ENCODE measurements at regions not wholly inside any gene's neighbourhood (a gene's known extent, or its start where the extent isn't known, plus 50 kb on each side); places are given as distances from the start of the nearest gene placed in this dataset.

DNA sequence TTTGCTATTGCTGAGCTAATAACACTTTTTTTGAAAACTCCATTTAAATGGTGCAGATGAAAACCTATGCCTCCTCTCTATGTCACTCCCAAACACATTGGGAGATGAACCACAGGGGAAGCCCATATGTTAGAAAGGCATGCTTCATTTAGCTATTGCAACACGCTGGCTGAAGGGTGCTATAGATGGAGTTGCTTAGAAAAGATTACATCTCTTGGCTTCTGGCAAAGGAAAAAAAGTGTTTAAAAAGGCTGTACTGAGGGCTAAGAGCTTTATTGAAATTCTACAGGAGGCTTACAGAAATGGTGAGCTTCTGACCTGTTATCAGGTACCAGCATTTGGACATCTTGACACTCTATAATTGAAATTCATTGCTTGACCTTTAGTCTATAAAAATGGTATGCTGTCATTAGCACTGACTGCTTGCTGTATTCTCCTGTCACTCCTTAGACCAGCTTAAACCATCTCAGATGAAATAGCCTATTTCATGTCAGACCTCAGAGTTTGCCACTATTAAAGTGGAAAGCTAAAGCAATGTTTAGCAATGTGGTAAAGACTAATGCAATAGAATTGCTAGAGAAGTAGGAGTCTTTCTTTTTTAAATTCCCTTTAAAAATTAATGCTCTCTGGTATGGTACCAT lies 503.9 kb downstream of the CDH11 start:
- Histone ChIP-seq H3K4me3 (ENCODE audit: low read length) (no peak overlapping the region), H3K9me3 (ENCODE audit: control insufficient read depth, insufficient read depth, low read length) (peaks cover 12% of the 10 kb centered on the region), H3K36me3 (ENCODE audit: control insufficient read depth, insufficient read depth, low read length) (no peaks in the 10 kb centered on the region), H3K27me3 (ENCODE audit: control insufficient read depth, insufficient read depth, low read length) (no peaks in the 10 kb centered on the region), H3K27ac (ENCODE audit: low read length) (no peak overlapping the region), H3K4me1 (ENCODE audit: control insufficient read depth, insufficient read depth, low read length) (no peaks in the 10 kb centered on the region)
- H3K9me3 Mint-ChIP-seq: peaks cover 22% of the 10 kb centered on the region in 2 donors
- no peaks in the 10 kb centered on the region for H3K4me1 Mint-ChIP-seq
- WGBS (ENCODE audit: insufficient coverage): 83% methylated on average over 1 of the region's 1 CpG
- H3K27me3 Mint-ChIP-seq (ENCODE audit: low read depth in 2 of 2): no peaks in the 10 kb centered on the region
- H3K4me3 Mint-ChIP-seq: no peak overlapping the region
- TF ChIP-seq CTCF (IDR thresholded peaks at IDR 0.05): no peak
- H3K36me3 Mint-ChIP-seq: no peaks in the 10 kb centered on the region
- intact Hi-C loops (cut with micrococcal nuclease): no loop called here
- no peak overlapping the region for H3K27ac Mint-ChIP-seq
- ATAC-seq: no peak
- DNase-seq: no peak

GRCh38 chr16:64615630-64616280 lies 506.1 kb downstream of the CDH11 start:
- H3K27me3 ChIP-seq (ENCODE audit: control insufficient read depth, insufficient read depth, low read length): no peaks in the 10 kb centered on the region
- no peaks in the 10 kb centered on the region for H3K36me3 ChIP-seq (ENCODE audit: control insufficient read depth, insufficient read depth, low read length)
- no peak for ATAC-seq
- no peaks in the 10 kb centered on the region for H3K4me1 ChIP-seq (ENCODE audit: control insufficient read depth, insufficient read depth, low read length)
- H3K27ac ChIP-seq (ENCODE audit: low read length): no peak overlapping the region
- H3K4me3 ChIP-seq (ENCODE audit: low read length): no peak overlapping the region
- H3K36me3 Mint-ChIP-seq: peaks cover 7% of the 10 kb centered on the region
- WGBS (ENCODE audit: insufficient coverage): 50% methylated on average over 6 of the region's 6 CpGs
- no peak for DNase-seq
- no peak for TF ChIP-seq CTCF (IDR thresholded peaks at IDR 0.05)
- H3K4me1 Mint-ChIP-seq: no peaks in the 10 kb centered on the region
- peaks cover 22 to 27% of the 10 kb centered on the region in 2 donors for H3K9me3 Mint-ChIP-seq
- intact Hi-C loops (cut with micrococcal nuclease): no loop called here
- no peaks in the 10 kb centered on the region for H3K27me3 Mint-ChIP-seq (ENCODE audit: low read depth in 2 of 2)
- no peak overlapping the region for H3K4me3 Mint-ChIP-seq
- H3K9me3 ChIP-seq (ENCODE audit: control insufficient read depth, insufficient read depth, low read length): peaks cover 12% of the 10 kb centered on the region
- no peak overlapping the region for H3K27ac Mint-ChIP-seq

GRCh38 chr16:64596196-64596595 lies 525.7 kb downstream of the CDH11 start:
- Mint-ChIP-seq H3K9me3 (peaks cover 4 to 6% of the 10 kb centered on the region in 2 donors), H3K36me3 (no peaks in the 10 kb centered on the region), H3K4me3 (no peak overlapping the region), H3K4me1 (no peaks in the 10 kb centered on the region), H3K27ac (no peak overlapping the region), H3K27me3 (ENCODE audit: low read depth in 2 of 2) (no peaks in the 10 kb centered on the region)
- no peak for TF ChIP-seq CTCF (IDR thresholded peaks at IDR 0.05)
- Histone ChIP-seq H3K4me3 (ENCODE audit: low read length) (no peak overlapping the region), H3K27ac (ENCODE audit: low read length) (no peak overlapping the region), H3K27me3 (ENCODE audit: control insufficient read depth, insufficient read depth, low read length) (no peaks in the 10 kb centered on the region), H3K4me1 (ENCODE audit: control insufficient read depth, insufficient read depth, low read length) (no peaks in the 10 kb centered on the region), H3K9me3 (ENCODE audit: control insufficient read depth, insufficient read depth, low read length) (no peaks in the 10 kb centered on the region), H3K36me3 (ENCODE audit: control insufficient read depth, insufficient read depth, low read length) (no peaks in the 10 kb centered on the region)
- ATAC-seq (no peak), DNase-seq (no peak)
- intact Hi-C loops (cut with micrococcal nuclease): no loop called here

DNA sequence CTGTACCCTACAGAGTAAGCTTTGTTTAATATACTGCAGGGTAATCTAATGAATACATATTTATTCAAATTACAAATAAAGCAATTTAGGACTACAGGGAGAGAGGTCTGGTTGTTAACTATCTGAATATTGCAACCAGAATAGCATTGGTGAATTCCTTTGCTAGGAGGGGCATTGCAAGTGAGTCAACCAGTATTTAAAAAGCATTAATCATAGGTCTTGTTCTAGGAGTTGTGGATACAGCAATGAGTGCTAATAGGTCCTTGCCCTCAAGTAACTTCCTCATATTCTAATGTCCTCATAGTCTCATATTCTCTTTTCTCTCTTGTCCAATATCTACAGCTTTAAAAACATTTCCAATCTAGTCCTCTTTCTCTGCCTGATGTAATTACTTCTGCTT lies 531.4 kb downstream of the CDH11 start:
- no peak for TF ChIP-seq CTCF (IDR thresholded peaks at IDR 0.05)
- no peak overlapping the region for H3K27ac ChIP-seq (ENCODE audit: low read length)
- H3K36me3 ChIP-seq (ENCODE audit: control insufficient read depth, insufficient read depth, low read length): no peaks in the 10 kb centered on the region
- Mint-ChIP-seq H3K27me3 (ENCODE audit: low read depth in 2 of 2) (no peaks in the 10 kb centered on the region), H3K4me3 (no peak overlapping the region), H3K4me1 (no peaks in the 10 kb centered on the region), H3K36me3 (no peaks in the 10 kb centered on the region), H3K9me3 (peaks cover 10 to 14% of the 10 kb centered on the region in 2 donors), H3K27ac (no peak overlapping the region)
- no peaks in the 10 kb centered on the region for H3K9me3 ChIP-seq (ENCODE audit: control insufficient read depth, insufficient read depth, low read length)
- intact Hi-C loops (cut with micrococcal nuclease): no loop called here
- no peak overlapping the region for H3K4me3 ChIP-seq (ENCODE audit: low read length)
- no peak for DNase-seq
- no peak for ATAC-seq
- H3K4me1 ChIP-seq (ENCODE audit: control insufficient read depth, insufficient read depth, low read length): no peaks in the 10 kb centered on the region
- no peaks in the 10 kb centered on the region for H3K27me3 ChIP-seq (ENCODE audit: control insufficient read depth, insufficient read depth, low read length)

Data from natural killer cell (primary cell).